Fibroblast of villous mesenchyme (primary cell): ENCODE measurements at regions not wholly inside any gene's neighbourhood (a gene's known extent, or its start where the extent isn't known, plus 50 kb on each side); places are given as distances from the start of the nearest gene placed in this dataset.
A peak's percentile ranks its signal among the peaks of the same experiment; 100 is the strongest.

ENCODE experiments used
- DNase-seq: peaks from one replicate; pipeline ENCODE4 v3.0.0-alpha.2; 2010; ENCODE audit warnings: low read depth
- H3K4me3 ChIP-seq: 2 replicates; pipeline ENCODE4 v1.5.1; 2011; ENCODE audit warnings: low read depth, mild to moderate bottlenecking, low read length
- TF ChIP-seq, protein P1 (sequence below): IDR thresholded peaks from 2 replicates; pipeline ENCODE4 v1.5.1; 2012; ENCODE audit warnings: low read depth, mild to moderate bottlenecking, low read length; ENCODE audit not compliant: insufficient read depth

- DNase-seq: no peak
- TF ChIP-seq, protein P1, sequence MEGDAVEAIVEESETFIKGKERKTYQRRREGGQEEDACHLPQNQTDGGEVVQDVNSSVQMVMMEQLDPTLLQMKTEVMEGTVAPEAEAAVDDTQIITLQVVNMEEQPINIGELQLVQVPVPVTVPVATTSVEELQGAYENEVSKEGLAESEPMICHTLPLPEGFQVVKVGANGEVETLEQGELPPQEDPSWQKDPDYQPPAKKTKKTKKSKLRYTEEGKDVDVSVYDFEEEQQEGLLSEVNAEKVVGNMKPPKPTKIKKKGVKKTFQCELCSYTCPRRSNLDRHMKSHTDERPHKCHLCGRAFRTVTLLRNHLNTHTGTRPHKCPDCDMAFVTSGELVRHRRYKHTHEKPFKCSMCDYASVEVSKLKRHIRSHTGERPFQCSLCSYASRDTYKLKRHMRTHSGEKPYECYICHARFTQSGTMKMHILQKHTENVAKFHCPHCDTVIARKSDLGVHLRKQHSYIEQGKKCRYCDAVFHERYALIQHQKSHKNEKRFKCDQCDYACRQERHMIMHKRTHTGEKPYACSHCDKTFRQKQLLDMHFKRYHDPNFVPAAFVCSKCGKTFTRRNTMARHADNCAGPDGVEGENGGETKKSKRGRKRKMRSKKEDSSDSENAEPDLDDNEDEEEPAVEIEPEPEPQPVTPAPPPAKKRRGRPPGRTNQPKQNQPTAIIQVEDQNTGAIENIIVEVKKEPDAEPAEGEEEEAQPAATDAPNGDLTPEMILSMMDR: no peak
- H3K4me3 ChIP-seq: no peak overlapping the region
These were observed 113.2 kb upstream of the MED13L start for GRCh38 chr12:116390401-116391335.

DNA sequence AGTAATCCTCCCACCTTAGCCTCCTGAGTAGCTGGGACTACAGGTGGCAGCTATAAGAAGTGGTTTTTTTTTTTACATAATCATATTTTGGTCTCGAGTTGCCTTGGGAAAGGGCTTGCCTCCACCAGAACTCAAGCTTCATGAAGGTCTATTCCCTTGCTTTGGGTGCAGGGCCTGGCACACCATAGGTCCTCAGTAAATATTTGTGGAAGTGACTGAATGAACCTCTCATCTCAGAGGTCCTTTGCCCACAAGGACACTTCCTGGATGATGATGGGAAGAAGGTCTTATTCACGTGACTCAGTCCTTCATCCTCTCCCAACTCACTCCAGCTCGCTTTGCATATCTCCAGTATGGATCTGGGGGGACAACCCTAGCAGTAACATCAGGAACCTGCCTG lies 114.0 kb upstream of the MED13L start:
- no peak for DNase-seq
- H3K4me3 ChIP-seq: no peak overlapping the region
- TF ChIP-seq, protein P1: no peak

DNA sequence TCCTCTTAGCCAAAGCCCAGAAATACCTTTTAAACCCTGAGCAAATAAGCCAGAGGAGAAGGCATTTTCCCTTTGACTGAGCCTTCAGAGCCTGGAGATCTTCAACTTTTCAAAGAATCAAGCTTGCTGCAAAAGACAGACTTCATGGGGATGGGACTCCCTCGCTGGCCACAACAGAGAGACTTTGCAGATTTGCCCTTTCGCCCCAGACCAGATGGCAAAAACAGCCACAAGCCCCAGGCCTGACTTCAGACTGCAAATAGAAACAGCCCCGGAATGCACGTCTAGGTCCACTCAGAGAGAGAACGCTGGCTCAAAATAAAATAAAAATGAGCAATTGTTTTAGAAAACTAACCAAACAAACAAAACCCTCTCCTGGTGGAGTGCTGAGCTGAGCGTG lies 114.6 kb upstream of the MED13L start:
- no peak overlapping the region for H3K4me3 ChIP-seq
- TF ChIP-seq, protein P1: no peak
- peak; percentile 90 for DNase-seq

- no peak overlapping the region for H3K4me3 ChIP-seq
- TF ChIP-seq, protein P1: no peak
- no peak for DNase-seq
These were observed 115.8 kb upstream of the MED13L start for GRCh38 chr12:116393255-116393654.

DNA sequence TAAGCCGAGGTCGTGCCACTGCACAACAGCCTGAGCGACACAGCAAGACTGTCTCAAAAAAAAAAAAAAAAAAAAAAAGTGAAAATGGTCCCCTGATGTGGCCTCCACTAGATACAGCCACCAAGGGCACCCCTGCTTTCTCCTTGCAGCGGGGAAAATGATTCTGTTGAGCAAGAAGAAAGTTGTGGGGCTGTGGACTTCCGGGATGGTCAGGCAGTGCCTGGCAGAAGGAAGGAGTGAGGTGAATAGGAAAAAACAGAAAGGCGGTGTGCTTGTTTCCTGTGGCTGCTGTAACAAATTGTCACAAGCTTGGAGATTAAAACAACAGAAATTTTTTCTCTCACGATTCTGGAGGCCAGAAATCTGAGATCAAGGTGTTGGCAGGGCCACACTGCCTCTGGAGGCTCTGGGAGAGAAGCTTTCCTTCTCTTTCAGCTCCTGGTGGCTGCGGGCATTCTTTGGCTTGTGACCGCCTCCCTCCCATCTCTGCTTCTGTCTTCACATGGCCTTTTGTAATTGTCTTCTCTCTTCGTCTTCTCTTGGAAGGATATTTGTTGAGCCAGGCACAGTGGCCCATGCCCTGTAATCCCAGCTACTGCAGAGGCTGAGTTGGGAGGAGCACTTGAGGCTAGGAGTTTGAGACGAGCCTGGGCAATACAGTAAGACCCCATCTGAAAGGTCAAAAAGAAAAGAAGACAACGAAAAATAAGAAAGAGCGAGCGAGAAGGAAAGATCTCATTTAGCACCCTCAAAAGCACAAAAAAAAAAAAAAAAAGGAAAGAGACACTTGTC lies 116.6 kb upstream of the MED13L start:
- TF ChIP-seq, protein P1: no peak
- no peak for DNase-seq
- H3K4me3 ChIP-seq: no peak overlapping the region

DNA sequence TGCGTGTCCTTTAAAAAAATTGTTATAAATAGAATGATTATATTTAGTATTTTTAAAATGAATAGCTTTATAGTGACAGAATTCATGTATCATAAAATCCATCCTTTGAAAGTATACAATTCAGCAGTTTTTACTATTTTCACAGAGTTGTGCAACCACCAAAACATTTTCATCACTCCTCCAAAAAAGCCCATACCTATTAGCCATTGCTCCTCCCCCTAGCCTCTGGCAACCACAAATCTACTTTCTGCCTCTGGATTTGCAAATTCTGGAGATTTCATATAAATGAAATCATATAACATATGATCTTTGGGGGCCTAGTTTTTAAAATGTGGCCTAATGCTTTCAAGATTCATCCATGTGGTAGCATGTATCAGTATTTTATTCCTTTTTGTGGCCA lies 117.9 kb upstream of the MED13L start:
- no peak for DNase-seq
- H3K4me3 ChIP-seq: no peak overlapping the region
- TF ChIP-seq, protein P1: no peak
